ENCODE measurements at regions not wholly inside any gene's neighbourhood (a gene's known extent, or its start where the extent isn't known, plus 50 kb on each side); places are given as distances from the start of the nearest gene placed in this dataset.

DNA sequence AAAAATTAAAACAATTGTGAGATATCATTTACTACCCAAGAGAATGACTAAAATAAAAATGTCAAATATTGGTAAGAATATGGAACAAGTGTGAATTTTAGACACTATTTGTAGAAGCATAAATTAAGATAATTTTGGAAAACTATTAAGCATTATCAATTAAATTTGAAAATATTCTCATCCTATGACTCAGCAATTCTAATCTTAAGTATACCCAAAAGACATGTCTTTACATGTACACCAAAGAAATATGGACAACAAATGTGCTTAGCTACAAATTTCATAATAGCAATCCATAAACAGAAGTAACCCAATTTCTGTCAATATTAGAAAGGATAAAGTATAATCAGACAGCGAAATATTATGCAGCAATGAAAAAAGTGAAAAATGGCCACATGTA, 1032.2 kb upstream of the SEMA6D start:
- H3K36me3 Mint-ChIP-seq (ENCODE audit: low read depth, unreplicated experiment), result no peaks in the 10 kb centered on the region
- TF ChIP-seq, protein P1, sequence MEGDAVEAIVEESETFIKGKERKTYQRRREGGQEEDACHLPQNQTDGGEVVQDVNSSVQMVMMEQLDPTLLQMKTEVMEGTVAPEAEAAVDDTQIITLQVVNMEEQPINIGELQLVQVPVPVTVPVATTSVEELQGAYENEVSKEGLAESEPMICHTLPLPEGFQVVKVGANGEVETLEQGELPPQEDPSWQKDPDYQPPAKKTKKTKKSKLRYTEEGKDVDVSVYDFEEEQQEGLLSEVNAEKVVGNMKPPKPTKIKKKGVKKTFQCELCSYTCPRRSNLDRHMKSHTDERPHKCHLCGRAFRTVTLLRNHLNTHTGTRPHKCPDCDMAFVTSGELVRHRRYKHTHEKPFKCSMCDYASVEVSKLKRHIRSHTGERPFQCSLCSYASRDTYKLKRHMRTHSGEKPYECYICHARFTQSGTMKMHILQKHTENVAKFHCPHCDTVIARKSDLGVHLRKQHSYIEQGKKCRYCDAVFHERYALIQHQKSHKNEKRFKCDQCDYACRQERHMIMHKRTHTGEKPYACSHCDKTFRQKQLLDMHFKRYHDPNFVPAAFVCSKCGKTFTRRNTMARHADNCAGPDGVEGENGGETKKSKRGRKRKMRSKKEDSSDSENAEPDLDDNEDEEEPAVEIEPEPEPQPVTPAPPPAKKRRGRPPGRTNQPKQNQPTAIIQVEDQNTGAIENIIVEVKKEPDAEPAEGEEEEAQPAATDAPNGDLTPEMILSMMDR (IDR thresholded peaks at IDR 0.05; ENCODE audit: unreplicated experiment), result no peak
- H3K4me3 Mint-ChIP-seq (ENCODE audit: unreplicated experiment), result no peak overlapping the region
- no peaks in the 10 kb centered on the region for H3K4me1 Mint-ChIP-seq (ENCODE audit: unreplicated experiment)
- H3K27me3 Mint-ChIP-seq (ENCODE audit: unreplicated experiment), result no peaks in the 10 kb centered on the region
- no peak overlapping the region for H3K27ac Mint-ChIP-seq (ENCODE audit: unreplicated experiment)
- no peak for DNase-seq (ENCODE audit: low spot score)
- peaks cover 8% of the 10 kb centered on the region for H3K9me3 Mint-ChIP-seq (ENCODE audit: unreplicated experiment)

DNA sequence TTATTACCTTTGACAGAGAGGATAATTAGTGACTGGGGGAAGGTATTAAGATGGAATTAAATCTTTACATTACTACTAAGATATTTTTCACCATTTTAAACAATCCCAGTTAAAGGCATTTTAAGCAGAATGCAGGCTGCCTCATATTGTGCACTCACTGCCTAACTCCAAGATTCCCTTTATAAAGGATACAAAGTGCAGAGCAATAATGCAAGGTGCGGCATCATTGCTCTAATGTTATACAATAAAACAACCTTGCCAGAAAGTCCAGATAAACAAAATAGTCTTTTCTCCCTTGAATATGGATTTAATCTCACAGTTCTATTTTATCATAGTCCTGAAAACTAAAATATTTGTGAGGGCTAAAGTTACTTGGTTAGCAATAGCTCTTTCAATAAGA, 1031.6 kb upstream of the SEMA6D start:
- Mint-ChIP-seq H3K27ac (ENCODE audit: unreplicated experiment) (no peak overlapping the region), H3K36me3 (ENCODE audit: low read depth, unreplicated experiment) (no peaks in the 10 kb centered on the region), H3K9me3 (ENCODE audit: unreplicated experiment) (peaks cover 9% of the 10 kb centered on the region), H3K4me1 (ENCODE audit: unreplicated experiment) (no peaks in the 10 kb centered on the region), H3K4me3 (ENCODE audit: unreplicated experiment) (no peak overlapping the region), H3K27me3 (ENCODE audit: unreplicated experiment) (no peaks in the 10 kb centered on the region)
- TF ChIP-seq, protein P1 (IDR thresholded peaks at IDR 0.05; ENCODE audit: unreplicated experiment), result no peak
- DNase-seq (ENCODE audit: low spot score), result no peak

DNA sequence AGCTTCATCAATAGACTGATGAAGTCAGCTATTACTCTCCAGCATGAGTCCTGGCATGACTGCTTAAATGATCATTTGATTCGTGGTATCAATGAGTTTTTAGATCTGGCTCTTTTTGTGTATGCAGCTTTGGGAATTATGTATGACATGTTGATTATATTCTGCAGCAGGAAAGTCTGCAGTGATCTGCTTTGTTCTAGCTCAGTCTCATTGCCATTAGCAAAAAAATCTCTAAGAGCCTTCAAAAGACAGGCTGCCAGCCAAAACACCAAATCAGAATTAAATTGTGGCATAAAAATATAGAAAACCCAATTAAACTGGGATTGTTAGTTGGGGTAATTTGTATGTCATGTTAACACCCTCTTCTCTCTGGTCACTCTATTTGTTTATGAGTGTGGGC, 1021.0 kb upstream of the SEMA6D start:
- Mint-ChIP-seq H3K4me3 (ENCODE audit: unreplicated experiment) (no peak overlapping the region), H3K27ac (ENCODE audit: unreplicated experiment) (no peak overlapping the region), H3K9me3 (ENCODE audit: unreplicated experiment) (peaks cover 16% of the 10 kb centered on the region), H3K36me3 (ENCODE audit: low read depth, unreplicated experiment) (no peaks in the 10 kb centered on the region), H3K27me3 (ENCODE audit: unreplicated experiment) (no peaks in the 10 kb centered on the region), H3K4me1 (ENCODE audit: unreplicated experiment) (no peaks in the 10 kb centered on the region)
- no peak for DNase-seq (ENCODE audit: low spot score)
- TF ChIP-seq, protein P1 (IDR thresholded peaks at IDR 0.05; ENCODE audit: unreplicated experiment), result no peak

DNA sequence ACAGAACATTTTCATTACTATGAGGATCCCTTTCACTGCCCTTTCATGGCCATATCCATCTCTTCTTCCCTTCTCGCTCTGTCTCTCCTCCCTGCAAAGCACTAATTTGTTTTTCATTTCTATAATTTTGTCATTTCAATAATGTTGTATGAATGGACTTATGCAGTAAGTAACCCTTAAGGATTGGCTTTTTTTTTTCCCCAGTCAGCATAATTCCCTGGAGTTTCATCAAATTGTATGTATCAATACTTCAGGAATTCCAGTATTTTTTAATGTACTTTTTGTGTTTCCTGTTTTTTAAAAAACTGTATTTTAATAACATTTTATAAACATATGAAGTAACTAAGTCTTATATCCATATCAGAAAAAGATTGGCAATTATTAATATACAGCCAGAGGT, 1016.0 kb upstream of the SEMA6D start:
- no peaks in the 10 kb centered on the region for H3K4me1 Mint-ChIP-seq (ENCODE audit: unreplicated experiment)
- no peaks in the 10 kb centered on the region for H3K27me3 Mint-ChIP-seq (ENCODE audit: unreplicated experiment)
- DNase-seq (ENCODE audit: low spot score), result no peak
- no peaks in the 10 kb centered on the region for H3K36me3 Mint-ChIP-seq (ENCODE audit: low read depth, unreplicated experiment)
- H3K27ac Mint-ChIP-seq (ENCODE audit: unreplicated experiment), result no peak overlapping the region
- H3K4me3 Mint-ChIP-seq (ENCODE audit: unreplicated experiment), result no peak overlapping the region
- TF ChIP-seq, protein P1 (IDR thresholded peaks at IDR 0.05; ENCODE audit: unreplicated experiment), result no peak
- peaks cover 22% of the 10 kb centered on the region for H3K9me3 Mint-ChIP-seq (ENCODE audit: unreplicated experiment)

DNA sequence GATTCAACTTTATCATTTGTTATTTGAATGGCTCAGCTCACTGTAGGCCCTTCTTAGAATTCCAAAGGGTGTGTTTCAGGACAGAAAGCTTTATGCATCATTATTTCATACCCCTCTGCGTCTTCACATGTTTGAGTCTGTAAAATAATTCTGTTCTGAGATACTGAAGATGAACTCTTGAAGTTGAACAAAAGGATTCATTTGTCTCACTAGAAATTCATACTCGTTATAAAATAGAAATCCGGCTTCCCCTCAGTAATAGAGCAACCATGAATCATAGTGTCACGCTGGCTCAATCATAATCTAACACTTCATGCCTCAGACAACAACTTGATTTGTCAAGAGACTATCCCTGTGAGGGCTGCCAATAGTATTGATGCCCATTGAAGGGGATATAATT, 1015.4 kb upstream of the SEMA6D start:
- Mint-ChIP-seq H3K27ac (ENCODE audit: unreplicated experiment) (no peak overlapping the region), H3K36me3 (ENCODE audit: low read depth, unreplicated experiment) (no peaks in the 10 kb centered on the region), H3K27me3 (ENCODE audit: unreplicated experiment) (no peaks in the 10 kb centered on the region), H3K9me3 (ENCODE audit: unreplicated experiment) (peaks cover 22% of the 10 kb centered on the region), H3K4me3 (ENCODE audit: unreplicated experiment) (no peak overlapping the region), H3K4me1 (ENCODE audit: unreplicated experiment) (no peaks in the 10 kb centered on the region)
- TF ChIP-seq, protein P1 (IDR thresholded peaks at IDR 0.05; ENCODE audit: unreplicated experiment), result no peak
- DNase-seq (ENCODE audit: low spot score), result no peak

Data from endothelial cell (in vitro differentiated cells).